GM10266 (cell line): ENCODE measurements at regions not wholly inside any gene's neighbourhood (a gene's known extent, or its start where the extent isn't known, plus 50 kb on each side); places are given as distances from the start of the nearest gene placed in this dataset.

Experiments used
- DNase-seq: peaks from one replicate; pipeline ENCODE4 v3.0.0; 2012; ENCODE audit errors: extremely low spot score
- TF ChIP-seq, protein P1 (sequence below): IDR thresholded peaks from 2 replicates; pipeline ENCODE4 v1.5.1; 2012; ENCODE audit warnings: mild to moderate bottlenecking, low read depth; ENCODE audit not compliant: control insufficient read depth, insufficient read depth; ENCODE audit errors: missing control alignments

DNA sequence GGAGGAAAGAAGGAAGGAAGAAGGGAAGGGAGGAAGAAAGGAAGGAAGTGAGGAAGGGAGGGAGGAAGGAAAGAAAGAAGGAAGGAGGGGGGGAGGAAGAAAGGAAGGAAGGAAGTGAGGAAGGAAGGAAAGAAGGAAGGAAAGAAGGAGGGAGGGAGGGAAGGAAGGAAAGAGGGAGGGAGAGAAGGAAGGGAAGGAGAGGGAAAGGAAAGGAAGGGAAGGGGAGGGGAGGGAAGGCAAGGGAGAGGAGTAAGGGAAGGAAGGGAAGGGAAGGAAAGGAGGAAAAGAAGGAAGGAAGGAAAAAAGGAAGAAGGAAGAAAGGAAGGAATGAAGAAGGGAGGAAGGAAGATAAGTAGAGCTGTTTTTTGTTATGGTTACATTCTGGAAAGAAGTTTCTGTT lies 141.2 kb downstream of the LRRC3B start:
- TF ChIP-seq, protein P1, sequence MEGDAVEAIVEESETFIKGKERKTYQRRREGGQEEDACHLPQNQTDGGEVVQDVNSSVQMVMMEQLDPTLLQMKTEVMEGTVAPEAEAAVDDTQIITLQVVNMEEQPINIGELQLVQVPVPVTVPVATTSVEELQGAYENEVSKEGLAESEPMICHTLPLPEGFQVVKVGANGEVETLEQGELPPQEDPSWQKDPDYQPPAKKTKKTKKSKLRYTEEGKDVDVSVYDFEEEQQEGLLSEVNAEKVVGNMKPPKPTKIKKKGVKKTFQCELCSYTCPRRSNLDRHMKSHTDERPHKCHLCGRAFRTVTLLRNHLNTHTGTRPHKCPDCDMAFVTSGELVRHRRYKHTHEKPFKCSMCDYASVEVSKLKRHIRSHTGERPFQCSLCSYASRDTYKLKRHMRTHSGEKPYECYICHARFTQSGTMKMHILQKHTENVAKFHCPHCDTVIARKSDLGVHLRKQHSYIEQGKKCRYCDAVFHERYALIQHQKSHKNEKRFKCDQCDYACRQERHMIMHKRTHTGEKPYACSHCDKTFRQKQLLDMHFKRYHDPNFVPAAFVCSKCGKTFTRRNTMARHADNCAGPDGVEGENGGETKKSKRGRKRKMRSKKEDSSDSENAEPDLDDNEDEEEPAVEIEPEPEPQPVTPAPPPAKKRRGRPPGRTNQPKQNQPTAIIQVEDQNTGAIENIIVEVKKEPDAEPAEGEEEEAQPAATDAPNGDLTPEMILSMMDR, result no peak
- DNase-seq, result no peak

DNA sequence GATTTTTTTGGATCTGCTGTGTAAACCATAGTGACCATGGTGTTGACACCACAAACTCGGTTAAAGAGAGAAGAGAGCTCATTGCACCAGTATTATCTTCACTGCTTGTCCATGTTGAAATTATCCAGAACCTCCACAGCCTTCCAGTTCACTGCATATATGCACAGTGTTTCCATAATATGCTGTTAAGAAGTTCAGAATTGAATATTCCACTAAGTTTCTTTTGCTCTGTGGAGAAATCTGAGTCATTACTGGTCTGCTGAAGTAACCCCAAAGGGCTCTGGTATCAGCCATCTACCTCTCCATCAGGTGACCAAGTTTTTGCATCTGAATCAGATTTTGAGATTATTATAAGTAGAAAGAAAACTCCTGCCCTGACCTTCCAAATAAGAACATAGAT lies 143.5 kb downstream of the LRRC3B start:
- TF ChIP-seq, protein P1, result no peak
- no peak for DNase-seq

DNA sequence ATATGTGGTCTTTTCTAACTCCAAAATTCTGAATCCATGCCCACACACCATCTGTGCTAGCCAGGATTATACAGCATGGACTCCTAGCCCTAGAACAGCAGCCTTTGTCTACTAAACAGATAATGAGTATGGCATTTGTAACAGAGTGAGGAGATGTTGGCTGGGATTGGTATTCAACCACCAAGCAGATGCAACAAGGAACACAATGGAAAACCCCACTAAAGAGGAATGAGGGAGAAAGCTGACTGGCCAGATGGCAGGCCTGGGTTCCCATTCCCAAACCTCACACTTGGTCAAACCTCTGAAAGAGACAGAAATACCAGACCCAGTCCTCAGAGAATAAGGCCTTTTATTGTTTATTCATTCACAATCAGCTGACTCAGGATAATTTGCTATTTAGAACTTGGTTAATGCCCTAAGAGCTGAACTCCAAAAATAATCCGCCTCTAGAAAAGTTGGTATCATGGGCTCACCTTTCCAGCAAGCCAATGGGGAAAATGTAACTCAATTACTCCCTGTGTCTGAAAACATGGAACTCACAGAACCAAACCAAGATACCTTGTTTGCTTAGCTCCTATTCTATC lies 145.6 kb downstream of the LRRC3B start:
- TF ChIP-seq, protein P1, result no peak
- DNase-seq, result no peak

DNA sequence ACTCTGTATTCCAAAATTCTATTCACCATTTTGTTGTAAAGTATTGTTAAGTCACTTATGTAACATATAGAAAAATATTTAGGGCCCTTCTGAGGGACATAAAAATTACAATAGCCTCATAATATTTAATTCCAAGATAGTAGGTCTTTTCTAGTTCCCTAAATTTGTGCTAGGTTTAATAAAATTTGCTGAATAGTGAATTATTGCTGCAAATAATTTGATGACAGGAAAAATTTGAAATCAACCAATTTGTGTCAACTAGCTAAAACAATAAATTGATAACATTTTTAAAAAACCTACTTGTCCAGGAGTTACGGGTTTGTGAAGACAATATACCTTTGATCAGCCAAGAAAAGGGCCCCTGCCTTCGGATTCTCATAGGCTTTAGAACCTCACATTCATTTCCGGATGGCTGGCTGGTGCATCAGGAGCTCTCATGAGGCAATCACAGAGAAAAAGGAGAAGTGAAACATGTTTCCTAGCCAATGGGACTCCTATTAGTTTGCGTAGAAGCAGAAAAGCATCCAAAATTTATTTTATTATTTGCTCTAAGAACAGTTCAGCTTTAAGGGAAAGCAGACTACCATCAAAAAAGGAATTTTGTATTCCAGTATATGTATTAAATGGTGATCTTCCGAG lies 177.2 kb downstream of the LRRC3B start:
- TF ChIP-seq, protein P1, result no peak
- no peak for DNase-seq

DNA sequence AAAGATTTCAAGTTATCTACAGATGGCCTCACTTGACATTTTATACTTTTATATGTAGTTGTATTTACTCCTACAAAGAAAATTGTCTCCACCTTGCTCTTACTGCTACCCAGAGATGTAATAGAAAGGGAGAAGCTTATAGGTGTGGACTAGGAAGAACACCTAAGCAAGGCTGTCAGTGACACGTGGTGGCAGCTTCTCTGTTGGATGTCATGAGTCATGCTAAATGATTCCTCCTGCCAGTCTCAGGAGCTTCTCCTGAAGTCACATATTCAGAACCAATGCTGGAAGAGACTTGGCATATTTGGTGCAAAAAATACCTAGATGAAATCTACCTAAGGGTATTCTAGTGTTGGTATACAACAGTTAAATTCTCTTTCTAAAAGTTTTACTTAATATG lies 184.7 kb downstream of the LRRC3B start:
- TF ChIP-seq, protein P1, result no peak
- DNase-seq, result no peak

DNA sequence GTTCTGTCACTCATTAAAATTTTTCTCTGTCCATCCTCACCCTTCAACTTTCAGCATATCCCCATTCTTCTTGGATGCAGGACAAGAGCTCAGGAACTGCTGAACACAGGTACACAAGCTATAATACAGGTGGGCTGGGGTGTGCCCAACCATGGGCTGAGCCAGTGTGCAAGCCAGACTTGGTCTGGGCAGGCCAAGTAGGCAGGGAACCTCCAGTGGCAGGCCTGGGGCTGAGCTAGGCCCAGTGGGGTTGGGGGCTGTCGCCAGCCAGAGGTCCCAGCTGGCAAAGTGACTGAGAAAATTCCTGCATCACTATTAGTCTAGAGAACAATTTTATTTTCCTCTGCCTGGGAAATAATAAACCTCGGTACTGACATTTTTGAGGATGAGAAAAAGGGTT lies 202.9 kb downstream of the LRRC3B start:
- TF ChIP-seq, protein P1, result no peak
- DNase-seq, result no peak

DNA sequence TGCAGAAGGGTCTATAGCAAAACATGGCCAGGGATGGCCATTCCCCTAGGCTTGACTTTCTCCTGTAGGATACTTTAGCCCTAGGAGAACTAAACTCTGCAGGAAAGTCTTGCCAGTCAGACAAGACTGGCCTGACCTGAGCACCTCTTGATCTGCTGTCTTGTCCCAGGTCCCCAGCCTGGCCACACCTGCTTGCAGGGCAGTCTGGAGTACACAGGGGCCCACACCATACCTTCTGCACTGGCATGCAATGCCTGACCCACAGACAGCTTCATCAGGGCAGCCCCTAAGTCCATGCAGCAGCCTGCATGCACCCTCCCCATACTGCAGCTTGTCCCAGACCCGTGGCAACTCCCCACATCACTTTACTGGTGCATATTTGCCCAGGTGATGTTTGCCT lies 204.6 kb downstream of the LRRC3B start:
- no peak for DNase-seq
- TF ChIP-seq, protein P1, result no peak
